Glutamatergic neuron (in vitro differentiated cells): ENCODE measurements at regions not wholly inside any gene's neighbourhood (a gene's known extent, or its start where the extent isn't known, plus 50 kb on each side); places are given as distances from the start of the nearest gene placed in this dataset.

Experiments used
- DNase-seq: peaks from one replicate; pipeline ENCODE4 v3.0.0; 2022
- H3K27ac Mint-ChIP-seq: one replicate; pipeline ENCODE4 v1.8.0; 2020; ENCODE audit warnings: mild to moderate bottlenecking, mixed read lengths, inconsistent platforms; ENCODE audit not compliant: unreplicated experiment
- H3K27me3 Mint-ChIP-seq: one replicate; pipeline ENCODE4 v1.8.0; 2020; ENCODE audit warnings: mild to moderate bottlenecking, moderate library complexity, mixed read lengths, inconsistent platforms; ENCODE audit not compliant: unreplicated experiment
- H3K36me3 Mint-ChIP-seq: one replicate; pipeline ENCODE4 v1.8.0; 2020; ENCODE audit warnings: mild to moderate bottlenecking, mixed read lengths, inconsistent platforms; ENCODE audit not compliant: unreplicated experiment
- H3K4me1 Mint-ChIP-seq: one replicate; pipeline ENCODE4 v1.8.0; 2020; ENCODE audit warnings: mild to moderate bottlenecking, low read depth, mixed read lengths, inconsistent platforms; ENCODE audit not compliant: unreplicated experiment
- H3K4me3 Mint-ChIP-seq: one replicate; pipeline ENCODE4 v1.8.0; 2020; ENCODE audit warnings: mild to moderate bottlenecking, mixed read lengths, inconsistent platforms; ENCODE audit not compliant: unreplicated experiment
- H3K9me3 Mint-ChIP-seq: one replicate; pipeline ENCODE4 v1.8.0; 2020; ENCODE audit warnings: mild to moderate bottlenecking, moderate library complexity, mixed read lengths, inconsistent platforms; ENCODE audit not compliant: unreplicated experiment
- CTCF ChIP-seq: fragments of 200-600 bp; sonication (generic); IDR thresholded peaks from one replicate; pipeline ENCODE4 v1.5.0; 2021; ENCODE audit not compliant: partially characterized antibody, unreplicated experiment

- Mint-ChIP-seq H3K27me3 (no peaks in the 10 kb centered on the region), H3K4me3 (no peak overlapping the region), H3K27ac (no peak overlapping the region), H3K9me3 (no peaks in the 10 kb centered on the region), H3K4me1 (no peaks in the 10 kb centered on the region), H3K36me3 (no peaks in the 10 kb centered on the region)
- DNase-seq: no peak
- TF ChIP-seq CTCF: no peak
Observed at GRCh38 chr9:17859228-17859627, 280.4 kb downstream of the SH3GL2 start.

DNA sequence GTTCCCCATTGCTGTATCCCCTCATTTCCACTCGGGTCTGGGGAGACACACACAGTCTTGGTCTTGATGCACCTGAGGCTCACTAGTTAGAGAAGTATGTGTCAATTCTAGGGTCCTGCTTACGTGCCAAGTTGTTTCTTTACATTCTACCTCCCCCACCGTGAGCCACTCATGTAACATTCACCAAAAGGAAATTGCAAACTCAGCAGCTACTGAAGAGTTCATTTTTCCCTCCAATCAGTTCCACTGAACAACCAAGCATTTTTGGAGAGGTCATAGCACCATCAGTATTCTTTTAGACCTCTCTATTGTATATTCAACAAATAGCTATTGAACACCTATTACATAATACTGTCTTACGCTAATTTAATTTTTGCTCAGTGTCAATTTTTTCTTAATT is 281.1 kb downstream of the SH3GL2 start:
- no peak for TF ChIP-seq CTCF
- no peak overlapping the region for H3K4me3 Mint-ChIP-seq
- H3K36me3 Mint-ChIP-seq: no peaks in the 10 kb centered on the region
- no peak overlapping the region for H3K27ac Mint-ChIP-seq
- H3K9me3 Mint-ChIP-seq: no peaks in the 10 kb centered on the region
- no peaks in the 10 kb centered on the region for H3K4me1 Mint-ChIP-seq
- no peak for DNase-seq
- no peaks in the 10 kb centered on the region for H3K27me3 Mint-ChIP-seq

- Mint-ChIP-seq H3K4me3 (no peak overlapping the region), H3K36me3 (no peaks in the 10 kb centered on the region), H3K27me3 (no peaks in the 10 kb centered on the region), H3K4me1 (no peaks in the 10 kb centered on the region), H3K9me3 (no peaks in the 10 kb centered on the region), H3K27ac (no peak overlapping the region)
- no peak for TF ChIP-seq CTCF
- DNase-seq: no peak
Observed at GRCh38 chr9:17862101-17862500, 283.2 kb downstream of the SH3GL2 start.

DNA sequence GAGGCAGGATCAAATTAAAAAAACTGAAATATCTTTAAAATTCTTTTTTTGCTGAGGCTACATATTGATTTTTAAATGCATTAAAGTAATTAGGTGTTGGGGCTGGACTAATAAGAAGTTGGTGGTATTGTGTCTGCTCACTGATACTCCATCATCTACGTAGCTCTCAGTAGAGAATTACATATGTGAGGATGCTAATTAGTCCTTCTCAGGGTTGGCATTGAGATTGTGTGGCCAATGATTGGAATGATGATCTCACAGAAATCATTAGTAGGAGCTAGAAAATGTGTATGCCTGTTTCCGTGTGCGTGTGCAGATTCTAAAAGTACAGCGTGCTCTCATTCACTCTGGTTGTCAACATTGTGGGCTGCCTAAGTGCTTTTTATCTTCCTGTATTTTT is 283.8 kb downstream of the SH3GL2 start:
- Mint-ChIP-seq H3K27me3 (no peaks in the 10 kb centered on the region), H3K27ac (no peak overlapping the region), H3K4me3 (no peak overlapping the region), H3K36me3 (no peaks in the 10 kb centered on the region), H3K4me1 (no peaks in the 10 kb centered on the region), H3K9me3 (no peaks in the 10 kb centered on the region)
- no peak for DNase-seq
- no peak for TF ChIP-seq CTCF

DNA sequence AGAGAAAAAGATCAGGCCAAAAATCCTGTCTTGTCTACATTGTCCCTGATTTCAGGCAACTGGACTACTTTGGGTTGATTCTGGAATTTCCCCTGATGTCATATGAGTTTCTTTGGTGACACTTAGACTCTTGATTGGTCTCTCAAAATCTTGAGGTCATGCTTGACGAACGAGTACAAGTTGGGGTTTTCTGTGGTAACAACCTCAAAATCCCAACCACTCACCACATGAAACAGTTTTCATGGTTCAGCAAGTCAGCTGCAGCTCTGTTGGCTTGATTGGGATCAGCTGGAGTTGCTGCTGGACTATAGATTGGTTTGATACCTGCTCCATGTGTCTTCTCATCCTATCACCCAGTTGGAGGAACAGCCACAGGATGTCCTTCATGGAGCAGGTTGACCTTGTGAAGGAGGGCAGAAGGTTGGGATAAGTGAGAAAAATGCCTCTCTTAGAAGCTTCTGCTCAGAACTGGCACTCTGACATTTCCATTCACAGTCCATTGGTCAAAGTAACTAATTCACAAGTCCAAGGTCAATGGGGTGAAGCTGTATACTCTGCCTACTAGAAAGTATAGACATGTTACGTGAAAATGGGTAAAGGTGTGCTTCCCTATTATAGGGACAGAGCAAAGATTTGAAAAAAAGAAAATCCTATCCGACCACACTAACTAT is 284.5 kb downstream of the SH3GL2 start:
- no peak for TF ChIP-seq CTCF
- no peak overlapping the region for H3K4me3 Mint-ChIP-seq
- no peaks in the 10 kb centered on the region for H3K9me3 Mint-ChIP-seq
- H3K27me3 Mint-ChIP-seq: no peaks in the 10 kb centered on the region
- H3K27ac Mint-ChIP-seq: no peak overlapping the region
- DNase-seq: no peak
- H3K4me1 Mint-ChIP-seq: no peaks in the 10 kb centered on the region
- H3K36me3 Mint-ChIP-seq: no peaks in the 10 kb centered on the region
